ENCODE measurements at regions not wholly inside any gene's neighbourhood (a gene's known extent, or its start where the extent isn't known, plus 50 kb on each side); places are given as distances from the start of the nearest gene placed in this dataset.
A peak's percentile ranks its signal among the peaks of the same experiment; 100 is the strongest.

DNA sequence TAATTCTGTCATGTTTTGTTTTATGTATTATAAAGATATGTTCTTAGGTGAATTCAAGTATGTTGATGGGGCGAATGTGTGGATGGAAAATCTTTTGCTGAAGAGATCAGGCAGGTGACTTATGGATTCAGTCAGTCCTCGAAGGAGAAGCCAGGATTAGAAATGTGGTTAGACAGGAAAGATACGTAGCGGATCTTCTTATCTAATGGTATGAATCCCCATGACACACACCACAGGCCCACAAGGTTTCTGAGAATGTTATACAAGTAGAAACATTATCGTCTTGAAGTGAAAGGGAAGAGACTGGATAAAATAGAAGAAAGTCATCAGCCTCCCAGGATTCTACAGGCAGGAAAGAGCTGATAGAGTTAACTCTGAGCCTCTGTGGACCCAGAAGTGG, 69.0 kb upstream of the RFXAP start:
- no peak overlapping the region for H3K9ac ChIP-seq (ENCODE audit: low read depth in 2 of 2, low read length in 2 of 2)
- H3K27me3 ChIP-seq, result no peaks in the 10 kb centered on the region
- H3K9me3 ChIP-seq, result no peaks in the 10 kb centered on the region
- H3K27ac ChIP-seq, result no peak overlapping the region
- no peak overlapping the region for H3K4me3 ChIP-seq
- no peaks in the 10 kb centered on the region for H3K4me1 ChIP-seq
- TF ChIP-seq, protein P1, sequence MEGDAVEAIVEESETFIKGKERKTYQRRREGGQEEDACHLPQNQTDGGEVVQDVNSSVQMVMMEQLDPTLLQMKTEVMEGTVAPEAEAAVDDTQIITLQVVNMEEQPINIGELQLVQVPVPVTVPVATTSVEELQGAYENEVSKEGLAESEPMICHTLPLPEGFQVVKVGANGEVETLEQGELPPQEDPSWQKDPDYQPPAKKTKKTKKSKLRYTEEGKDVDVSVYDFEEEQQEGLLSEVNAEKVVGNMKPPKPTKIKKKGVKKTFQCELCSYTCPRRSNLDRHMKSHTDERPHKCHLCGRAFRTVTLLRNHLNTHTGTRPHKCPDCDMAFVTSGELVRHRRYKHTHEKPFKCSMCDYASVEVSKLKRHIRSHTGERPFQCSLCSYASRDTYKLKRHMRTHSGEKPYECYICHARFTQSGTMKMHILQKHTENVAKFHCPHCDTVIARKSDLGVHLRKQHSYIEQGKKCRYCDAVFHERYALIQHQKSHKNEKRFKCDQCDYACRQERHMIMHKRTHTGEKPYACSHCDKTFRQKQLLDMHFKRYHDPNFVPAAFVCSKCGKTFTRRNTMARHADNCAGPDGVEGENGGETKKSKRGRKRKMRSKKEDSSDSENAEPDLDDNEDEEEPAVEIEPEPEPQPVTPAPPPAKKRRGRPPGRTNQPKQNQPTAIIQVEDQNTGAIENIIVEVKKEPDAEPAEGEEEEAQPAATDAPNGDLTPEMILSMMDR (IDR thresholded peaks at IDR 0.05), result no peak
- no peak for DNase-seq
- no peaks in the 10 kb centered on the region for H3K36me3 ChIP-seq
- intact Hi-C loops (cut with DNase I), result no loop called here

DNA sequence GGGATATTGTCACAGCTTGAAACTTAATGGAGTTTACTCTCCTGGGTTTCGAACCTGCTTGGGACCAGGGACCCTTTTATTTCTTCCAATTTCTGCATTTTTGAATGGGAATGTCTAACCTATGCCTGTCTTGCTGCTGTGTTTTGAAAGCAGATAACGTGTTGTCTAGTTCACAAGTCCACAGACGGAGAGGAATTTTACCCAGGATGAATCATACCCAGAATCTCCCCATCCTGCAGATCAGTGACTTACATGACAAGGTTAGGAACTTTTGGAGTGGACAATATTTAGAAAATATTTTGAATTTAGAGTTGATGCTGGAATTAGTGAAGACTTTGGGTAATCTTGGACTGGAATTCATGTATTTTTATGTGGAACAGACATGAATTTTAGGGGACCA, 68.6 kb upstream of the RFXAP start:
- Histone ChIP-seq H3K4me1 (no peaks in the 10 kb centered on the region), H3K4me3 (no peak overlapping the region), H3K27ac (no peak overlapping the region), H3K9me3 (no peaks in the 10 kb centered on the region), H3K9ac (ENCODE audit: low read depth in 2 of 2, low read length in 2 of 2) (no peak overlapping the region), H3K27me3 (no peaks in the 10 kb centered on the region), H3K36me3 (no peaks in the 10 kb centered on the region)
- intact Hi-C loops (cut with DNase I), result no loop called here
- TF ChIP-seq, protein P1 (IDR thresholded peaks at IDR 0.05), result no peak
- no peak for DNase-seq

DNA sequence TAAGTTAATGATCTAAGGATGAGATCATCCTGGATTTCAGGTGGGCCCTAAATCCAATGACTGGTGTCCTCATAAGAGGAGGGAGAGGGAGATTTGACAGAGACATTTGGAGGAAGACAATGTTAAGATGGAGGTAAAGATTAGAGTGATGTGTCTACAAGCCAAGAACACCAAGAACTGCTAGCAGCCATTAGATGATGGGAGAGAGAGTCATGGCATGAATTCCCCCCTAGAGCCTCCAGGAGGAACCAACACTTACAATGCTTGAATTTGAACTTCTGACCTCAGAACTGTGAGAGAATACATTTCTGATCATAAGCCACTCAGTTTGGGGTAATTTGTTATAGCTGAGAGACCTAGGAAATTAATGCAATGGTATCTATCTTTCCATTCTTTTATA, 68.1 kb upstream of the RFXAP start:
- intact Hi-C loops (cut with DNase I), result no loop called here
- H3K4me1 ChIP-seq, result no peaks in the 10 kb centered on the region

GRCh38 chr13:36752673-36753072, 66.3 kb upstream of the RFXAP start:
- no peaks in the 10 kb centered on the region for H3K4me1 ChIP-seq
- intact Hi-C loops (cut with DNase I), result no loop called here
- H3K9me3 ChIP-seq, result no peaks in the 10 kb centered on the region
- H3K27me3 ChIP-seq, result no peaks in the 10 kb centered on the region
- H3K9ac ChIP-seq (ENCODE audit: low read depth in 2 of 2, low read length in 2 of 2), result no peak overlapping the region
- DNase-seq, result no peak
- H3K4me3 ChIP-seq, result no peak overlapping the region
- H3K36me3 ChIP-seq, result no peaks in the 10 kb centered on the region
- H3K27ac ChIP-seq, result no peak overlapping the region
- TF ChIP-seq, protein P1 (IDR thresholded peaks at IDR 0.05), result no peak

More for the DNA sequence above, 68.1 kb upstream of the RFXAP start:
- no peak overlapping the region for H3K9ac ChIP-seq (ENCODE audit: low read depth in 2 of 2, low read length in 2 of 2)
- no peak overlapping the region for H3K4me3 ChIP-seq
- H3K9me3 ChIP-seq, result no peaks in the 10 kb centered on the region
- H3K27me3 ChIP-seq, result no peaks in the 10 kb centered on the region
- DNase-seq, result no peak
- H3K27ac ChIP-seq, result no peak overlapping the region
- H3K36me3 ChIP-seq, result no peaks in the 10 kb centered on the region
- TF ChIP-seq, protein P1 (IDR thresholded peaks at IDR 0.05), result no peak

GRCh38 chr13:36753176-36753575, 65.8 kb upstream of the RFXAP start:
- TF ChIP-seq, protein P1 (IDR thresholded peaks at IDR 0.05), result no peak

GRCh38 chr13:36758345-36758744, 60.7 kb upstream of the RFXAP start:
- H3K4me1 ChIP-seq, result no peaks in the 10 kb centered on the region
- peak; percentile 22 for DNase-seq
- no peak overlapping the region for H3K4me3 ChIP-seq
- intact Hi-C loops (cut with DNase I), result no loop called here
- no peaks in the 10 kb centered on the region for H3K27me3 ChIP-seq
- H3K27ac ChIP-seq, result no peak overlapping the region
- H3K9ac ChIP-seq (ENCODE audit: low read depth in 2 of 2, low read length in 2 of 2), result no peak overlapping the region
- TF ChIP-seq, protein P1 (IDR thresholded peaks at IDR 0.05), result no peak
- no peaks in the 10 kb centered on the region for H3K9me3 ChIP-seq
- H3K36me3 ChIP-seq, result no peaks in the 10 kb centered on the region

More at GRCh38 chr13:36753176-36753575, 65.8 kb upstream of the RFXAP start:
- Histone ChIP-seq H3K4me1 (no peaks in the 10 kb centered on the region), H3K9ac (ENCODE audit: low read depth in 2 of 2, low read length in 2 of 2) (no peak overlapping the region), H3K27ac (no peak overlapping the region), H3K4me3 (no peak overlapping the region), H3K9me3 (no peaks in the 10 kb centered on the region), H3K27me3 (no peaks in the 10 kb centered on the region), H3K36me3 (no peaks in the 10 kb centered on the region)
- intact Hi-C loops (cut with DNase I), result no loop called here
- DNase-seq, result no peak
